Left lung (tissue), 4 donors: ENCODE measurements at regions not wholly inside any gene's neighbourhood (a gene's known extent, or its start where the extent isn't known, plus 50 kb on each side); places are given as distances from the start of the nearest gene placed in this dataset.

Source experiments
- ATAC-seq: fragments of 200-7000 bp; cut with Tn5 transposase; one replicate; pipeline ENCODE4 v1.9.1; 2020; ENCODE audit warnings: moderate library complexity
- DNase-seq, 4 donors: peaks; one replicate each; pipeline ENCODE4 v3.0.0-alpha.2; 2013 to 2020
- H3K27ac ChIP-seq, 2 donors: fragments of 200-600 bp; sonication (generic) in 1 of 2; one replicate each; pipeline versions ENCODE4 v1.5.0 to v1.8.0; 2020 to 2021
- H3K27me3 ChIP-seq, 2 donors: fragments of 200-600 bp; sonication (generic) in 1 of 2; one replicate each; pipeline versions ENCODE4 v1.5.0 to v1.8.0; 2020 to 2021
- H3K36me3 ChIP-seq, 2 donors: fragments of 200-600 bp; sonication (generic) in 1 of 2; one replicate each; pipeline versions ENCODE4 v1.5.0 to v1.8.0; 2020 to 2021
- H3K4me1 ChIP-seq, 2 donors: fragments of 200-600 bp; one replicate each; pipeline ENCODE4 v1.8.0; 2021
- H3K4me3 ChIP-seq, 2 donors: fragments of 200-600 bp; sonication (generic) in 1 of 2; one replicate each; pipeline versions ENCODE4 v1.5.0 to v1.8.0; 2020 to 2021; ENCODE audit warnings: mild to moderate bottlenecking in 1 of 2
- H3K9me3 ChIP-seq, 2 donors: fragments of 200-600 bp; sonication (generic) in 1 of 2; one replicate each; pipeline versions ENCODE4 v1.5.0 to v1.8.0; 2020 to 2021
- intact Hi-C, 2 donors: fragments of 100-400 bp; cut with DNase I; formaldehyde crosslinking; loops; one replicate each; pipeline versions ENCODE4 v1.11.2 to v1.14.2; 2022
- TF ChIP-seq, protein P1 (sequence below), 2 donors: fragments of 200-600 bp; sonication (generic) in 1 of 2; IDR thresholded peaks; one replicate each; pipeline versions ENCODE4 v1.5.0 to v1.8.0; 2021; ENCODE audit warnings: antibody characterized with exemption in 2 of 2
- donor health status: DM: no; HTN: yes; CAD: no.
- donor health status: DM: no; HTN: no; CAD: no.

DNA sequence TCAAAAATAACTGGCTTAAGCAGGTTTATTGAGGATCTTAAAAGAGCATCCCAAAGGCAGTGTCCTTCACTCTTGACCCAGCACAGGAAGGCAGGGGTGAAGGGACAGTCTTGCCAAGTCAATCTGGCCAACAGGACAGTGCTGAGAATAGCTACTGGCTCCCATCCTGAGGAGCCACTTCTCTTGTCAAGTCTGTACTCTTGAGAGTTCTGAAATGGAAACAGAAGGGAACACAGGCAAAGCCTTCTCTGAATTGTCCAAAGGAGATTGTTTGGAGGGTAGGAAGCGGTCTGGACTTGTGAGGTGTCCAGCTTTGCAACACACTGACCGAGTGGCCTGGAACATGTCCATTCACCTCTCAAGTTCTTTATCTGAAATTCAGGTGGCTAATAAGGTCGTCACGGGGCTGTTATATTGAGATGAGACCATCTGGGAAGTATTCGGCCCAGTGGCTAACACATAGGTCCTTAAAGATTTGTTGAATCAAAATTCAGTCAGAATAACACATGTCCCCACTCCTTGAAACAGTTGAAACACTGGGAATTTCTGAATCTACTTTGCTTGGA, 99.5 kb upstream of the FHL2 start:
- Histone ChIP-seq H3K9me3 (peaks cover 0 to 4% of the 10 kb centered on the region in 2 donors), H3K27me3 (no peaks in the 10 kb centered on the region), H3K4me1 (no peaks in the 10 kb centered on the region), H3K27ac (no peak overlapping the region), H3K36me3 (no peaks in the 10 kb centered on the region), H3K4me3 (no peak overlapping the region)
- TF ChIP-seq, protein P1, sequence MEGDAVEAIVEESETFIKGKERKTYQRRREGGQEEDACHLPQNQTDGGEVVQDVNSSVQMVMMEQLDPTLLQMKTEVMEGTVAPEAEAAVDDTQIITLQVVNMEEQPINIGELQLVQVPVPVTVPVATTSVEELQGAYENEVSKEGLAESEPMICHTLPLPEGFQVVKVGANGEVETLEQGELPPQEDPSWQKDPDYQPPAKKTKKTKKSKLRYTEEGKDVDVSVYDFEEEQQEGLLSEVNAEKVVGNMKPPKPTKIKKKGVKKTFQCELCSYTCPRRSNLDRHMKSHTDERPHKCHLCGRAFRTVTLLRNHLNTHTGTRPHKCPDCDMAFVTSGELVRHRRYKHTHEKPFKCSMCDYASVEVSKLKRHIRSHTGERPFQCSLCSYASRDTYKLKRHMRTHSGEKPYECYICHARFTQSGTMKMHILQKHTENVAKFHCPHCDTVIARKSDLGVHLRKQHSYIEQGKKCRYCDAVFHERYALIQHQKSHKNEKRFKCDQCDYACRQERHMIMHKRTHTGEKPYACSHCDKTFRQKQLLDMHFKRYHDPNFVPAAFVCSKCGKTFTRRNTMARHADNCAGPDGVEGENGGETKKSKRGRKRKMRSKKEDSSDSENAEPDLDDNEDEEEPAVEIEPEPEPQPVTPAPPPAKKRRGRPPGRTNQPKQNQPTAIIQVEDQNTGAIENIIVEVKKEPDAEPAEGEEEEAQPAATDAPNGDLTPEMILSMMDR (IDR thresholded peaks at IDR 0.05): no peak
- ATAC-seq (no peak), DNase-seq (no peak)
- intact Hi-C loops: no loop called here

DNA sequence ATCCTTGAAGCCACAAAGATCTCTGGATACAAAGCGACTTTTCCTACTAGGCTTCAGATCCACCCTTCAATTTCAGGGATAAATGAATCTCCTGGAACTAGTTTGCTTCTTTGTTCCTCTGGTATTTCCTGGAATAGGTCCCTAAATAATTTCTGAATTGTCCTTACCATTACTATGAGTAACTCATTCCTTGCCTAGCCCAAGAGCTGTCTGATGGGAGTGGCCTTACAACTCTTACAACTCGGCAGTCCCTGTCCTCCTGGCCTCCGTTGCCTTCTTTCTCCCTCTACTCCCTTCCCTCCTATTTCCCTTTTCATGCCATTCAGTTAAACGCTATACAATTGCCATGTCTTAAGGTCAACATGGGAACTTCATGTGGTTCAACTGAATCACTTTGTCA, 98.2 kb upstream of the FHL2 start:
- Histone ChIP-seq H3K27me3 (no peaks in the 10 kb centered on the region), H3K4me1 (no peaks in the 10 kb centered on the region), H3K36me3 (no peaks in the 10 kb centered on the region), H3K4me3 (no peak overlapping the region), H3K9me3 (peaks cover 0 to 16% of the 10 kb centered on the region in 2 donors), H3K27ac (no peak overlapping the region)
- DNase-seq (no peak), ATAC-seq (no peak)
- intact Hi-C loops: no loop called here
- TF ChIP-seq, protein P1 (IDR thresholded peaks at IDR 0.05): no peak

DNA sequence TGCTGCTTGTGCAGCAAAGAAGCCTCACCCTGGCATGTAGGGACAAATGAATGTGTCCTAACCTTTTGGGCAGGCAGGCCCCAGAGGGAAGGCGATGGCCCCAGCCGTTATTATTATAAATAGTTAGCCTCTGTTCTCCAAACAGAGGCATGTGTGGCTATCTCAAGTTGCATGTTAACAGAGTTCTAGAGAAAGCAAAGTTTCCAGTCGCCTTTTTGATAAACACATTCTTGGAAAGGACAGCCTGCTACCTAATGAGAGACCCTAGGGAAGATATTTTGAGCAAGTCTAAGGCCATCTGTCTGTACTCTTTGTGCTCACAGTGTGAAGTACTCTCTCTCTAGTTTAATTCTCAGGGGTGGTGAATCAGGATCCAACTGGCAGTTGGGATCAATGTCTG, 97.4 kb upstream of the FHL2 start:
- TF ChIP-seq, protein P1 (IDR thresholded peaks at IDR 0.05): no peak
- Histone ChIP-seq H3K9me3 (peaks cover 0 to 16% of the 10 kb centered on the region in 2 donors), H3K4me3 (no peak overlapping the region), H3K27ac (no peak overlapping the region), H3K4me1 (no peaks in the 10 kb centered on the region), H3K27me3 (no peaks in the 10 kb centered on the region), H3K36me3 (no peaks in the 10 kb centered on the region)
- intact Hi-C loops: no loop called here
- ATAC-seq (no peak), DNase-seq (no peak)

DNA sequence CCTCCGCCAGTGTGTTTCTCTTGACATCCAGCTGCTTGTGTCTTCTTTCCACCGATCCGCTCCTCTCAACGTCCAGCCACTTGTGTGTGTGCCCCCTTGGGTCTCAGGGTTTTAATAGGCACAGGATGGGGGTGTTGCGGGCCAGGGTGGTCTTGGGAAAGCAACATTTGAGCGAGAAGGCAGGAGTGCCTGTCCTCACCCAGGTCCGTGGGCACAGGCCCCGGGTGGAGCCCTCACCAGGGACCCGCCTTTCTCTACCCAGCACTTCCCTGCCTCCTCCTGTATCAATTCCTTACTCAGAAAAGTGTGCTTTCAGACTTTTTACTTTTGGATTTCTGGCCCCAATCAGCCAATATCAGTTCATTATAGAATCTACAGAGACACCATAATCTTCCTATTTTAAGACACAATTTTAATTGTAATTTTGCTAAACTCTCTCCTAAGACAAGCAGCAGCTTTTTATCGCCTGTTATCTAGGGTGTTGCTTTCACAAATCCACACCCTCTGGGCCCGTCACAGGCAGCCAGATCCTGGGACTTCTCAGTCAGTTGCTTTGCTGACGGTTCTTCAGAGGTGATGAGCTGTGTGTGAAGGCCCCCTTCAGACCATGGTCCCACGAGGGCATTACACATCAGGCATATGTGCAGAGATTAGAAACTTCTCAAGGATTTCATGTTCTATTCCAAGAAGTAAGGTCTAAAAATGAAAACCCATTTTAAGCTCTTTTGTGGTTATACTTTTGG, 96.0 kb upstream of the FHL2 start:
- DNase-seq: no peak
- H3K27ac ChIP-seq: no peak overlapping the region

DNA sequence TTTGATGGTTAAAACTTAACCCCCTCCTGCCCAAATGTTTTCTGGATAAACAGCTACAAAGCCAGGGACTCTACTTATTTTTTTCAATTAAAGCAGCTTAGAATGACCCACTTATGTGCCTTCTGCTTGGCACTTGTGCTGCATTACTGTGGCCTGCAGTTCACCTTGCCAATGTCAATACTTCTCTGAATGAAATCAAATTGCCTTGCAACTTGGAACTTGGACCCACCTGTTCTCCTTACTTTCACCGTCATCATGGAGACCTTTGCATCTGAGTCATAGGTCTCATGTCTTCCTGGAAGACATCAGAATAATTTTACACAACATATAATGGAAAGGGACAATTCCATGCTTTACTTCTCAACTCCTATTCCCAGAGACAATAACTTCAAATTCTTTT, 92.1 kb upstream of the FHL2 start:
- intact Hi-C loops: no loop called here
- ATAC-seq: peak; percentile 31
- H3K27ac ChIP-seq: no peak overlapping the region

More for the DNA sequence above, 96.0 kb upstream of the FHL2 start:
- H3K36me3 ChIP-seq: no peaks in the 10 kb centered on the region
- H3K4me1 ChIP-seq: no peaks in the 10 kb centered on the region
- ATAC-seq: no peak
- H3K4me3 ChIP-seq: no peak overlapping the region
- peaks cover 0 to 16% of the 10 kb centered on the region in 2 donors for H3K9me3 ChIP-seq
- TF ChIP-seq, protein P1 (IDR thresholded peaks at IDR 0.05): no peak
- no peaks in the 10 kb centered on the region for H3K27me3 ChIP-seq
- intact Hi-C loops: no loop called here

More for the DNA sequence above, 92.1 kb upstream of the FHL2 start:
- Histone ChIP-seq H3K36me3 (no peaks in the 10 kb centered on the region), H3K9me3 (peaks cover 0 to 16% of the 10 kb centered on the region in 2 donors), H3K4me3 (no peak overlapping the region), H3K27me3 (no peaks in the 10 kb centered on the region), H3K4me1 (no peaks in the 10 kb centered on the region)
- TF ChIP-seq, protein P1 (IDR thresholded peaks at IDR 0.05): no peak
- no peak for DNase-seq
